Suprapubic skin (tissue), 4 donors: ENCODE measurements at regions not wholly inside any gene's neighbourhood (a gene's known extent, or its start where the extent isn't known, plus 50 kb on each side); places are given as distances from the start of the nearest gene placed in this dataset.
"Not testable (repeated sequence)": the region's sequence is repeated elsewhere in the genome, so short reads cannot be mapped to it uniquely, and the experiment has no call there.

Source experiments
- DNase-seq, 2 donors: peaks; one replicate each; pipeline ENCODE4 v3.0.0-alpha.2; 2019; ENCODE audit warnings: low spot score in 2 of 2
- H3K27ac ChIP-seq: fragments of 200-600 bp; sonication (generic); one replicate; pipeline ENCODE4 v1.5.1; 2019
- H3K27me3 ChIP-seq: fragments of 200-600 bp; sonication (generic); one replicate; pipeline ENCODE4 v1.5.1; 2019
- H3K36me3 ChIP-seq: fragments of 200-600 bp; sonication (generic); one replicate; pipeline ENCODE4 v1.5.1; 2019
- H3K4me1 ChIP-seq: fragments of 200-600 bp; sonication (generic); one replicate; pipeline ENCODE4 v1.5.1; 2019
- H3K4me3 ChIP-seq: fragments of 200-600 bp; sonication (generic); one replicate; pipeline ENCODE4 v1.5.1; 2019; ENCODE audit warnings: mild to moderate bottlenecking
- H3K9me3 ChIP-seq: fragments of 200-600 bp; sonication (generic); one replicate; pipeline ENCODE4 v1.5.1; 2019
- WGBS: methylation state at CpG from one replicate; pipeline ENCODE4 v1.1.5; 2018; 5-methylcytosine and 5-hydroxymethylcytosine counted together

DNA sequence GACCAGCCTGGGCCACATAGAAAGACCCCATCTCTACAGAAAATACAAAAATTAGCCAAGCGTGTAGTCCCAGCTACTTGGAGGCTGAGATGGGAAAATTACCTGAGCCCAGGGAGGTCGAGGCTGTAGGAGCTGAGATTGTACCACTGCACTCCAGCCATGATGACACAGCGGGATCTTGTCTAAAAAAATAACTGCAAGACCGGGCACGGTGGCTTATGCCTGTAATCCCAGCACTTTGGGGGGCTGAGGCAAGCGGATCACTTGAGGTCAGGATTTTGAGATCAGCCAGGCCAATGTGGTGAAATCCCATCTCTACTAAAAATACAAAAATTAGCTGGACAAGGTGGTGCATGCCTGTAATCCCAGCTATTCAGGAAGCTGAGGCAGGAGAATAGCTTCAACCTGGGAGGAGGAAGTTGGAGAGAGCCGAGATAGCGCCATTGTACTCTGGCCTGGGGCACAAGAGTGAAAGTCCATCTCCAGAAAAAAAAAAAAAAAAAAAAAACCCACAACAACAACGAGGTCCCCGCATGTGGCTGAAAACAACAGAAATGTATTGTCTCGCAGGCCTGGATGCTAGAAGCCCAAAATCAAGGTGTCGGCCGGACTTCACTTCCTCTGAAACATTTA is 50.7 kb upstream of the DEFB108B start:
- H3K36me3 ChIP-seq, H3K4me3 ChIP-seq, H3K9me3 ChIP-seq, H3K4me1 ChIP-seq, DNase-seq, H3K27ac ChIP-seq, H3K27me3 ChIP-seq: not testable (repeated sequence)
- 84% methylated on average over 13 of the region's 13 CpGs for WGBS

DNA sequence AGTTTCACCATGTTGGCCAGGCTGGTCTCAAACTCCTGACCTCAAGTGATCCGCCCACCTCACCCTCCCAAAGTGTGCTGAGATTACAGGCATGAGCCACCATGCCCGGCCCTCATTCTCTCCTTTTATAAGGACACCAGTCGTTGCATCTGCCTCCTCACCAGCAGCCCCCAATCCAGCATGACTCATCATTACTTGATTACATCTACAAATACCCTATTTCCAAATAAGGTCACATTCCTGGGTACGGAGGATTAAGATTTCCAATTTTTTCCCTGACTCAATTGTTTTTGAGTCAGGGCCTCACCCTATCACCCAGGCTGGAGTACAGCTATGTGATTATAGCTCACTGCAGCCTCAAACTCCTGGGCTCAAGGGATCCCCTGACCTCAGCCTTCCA is 49.8 kb upstream of the DEFB108B start:
- H3K27ac ChIP-seq, H3K4me1 ChIP-seq, H3K9me3 ChIP-seq, H3K36me3 ChIP-seq, H3K27me3 ChIP-seq, H3K4me3 ChIP-seq, DNase-seq: not testable (repeated sequence)
- 76% methylated on average over 4 of the region's 4 CpGs for WGBS
